ENCODE measurements at regions not wholly inside any gene's neighbourhood (a gene's known extent, or its start where the extent isn't known, plus 50 kb on each side); places are given as distances from the start of the nearest gene placed in this dataset.
A peak's percentile ranks its signal among the peaks of the same experiment; 100 is the strongest.

- TF ChIP-seq, protein P1, sequence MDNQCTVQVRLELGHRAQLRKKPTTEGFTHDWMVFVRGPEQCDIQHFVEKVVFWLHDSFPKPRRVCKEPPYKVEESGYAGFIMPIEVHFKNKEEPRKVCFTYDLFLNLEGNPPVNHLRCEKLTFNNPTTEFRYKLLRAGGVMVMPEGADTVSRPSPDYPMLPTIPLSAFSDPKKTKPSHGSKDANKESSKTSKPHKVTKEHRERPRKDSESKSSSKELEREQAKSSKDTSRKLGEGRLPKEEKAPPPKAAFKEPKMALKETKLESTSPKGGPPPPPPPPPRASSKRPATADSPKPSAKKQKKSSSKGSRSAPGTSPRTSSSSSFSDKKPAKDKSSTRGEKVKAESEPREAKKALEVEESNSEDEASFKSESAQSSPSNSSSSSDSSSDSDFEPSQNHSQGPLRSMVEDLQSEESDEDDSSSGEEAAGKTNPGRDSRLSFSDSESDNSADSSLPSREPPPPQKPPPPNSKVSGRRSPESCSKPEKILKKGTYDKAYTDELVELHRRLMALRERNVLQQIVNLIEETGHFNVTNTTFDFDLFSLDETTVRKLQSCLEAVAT (IDR thresholded peaks at IDR 0.05), result peak; percentile 80 to 92
- no peak for TF ChIP-seq HNRNPL (IDR thresholded peaks at IDR 0.05; ENCODE audit: low read depth, low read length)
- no peak for TF ChIP-seq XRCC3 (IDR thresholded peaks at IDR 0.05)
- TF ChIP-seq THAP7 (CRISPR knock-in tag; IDR thresholded peaks at IDR 0.05), result peak; percentile 87; the same call in 1 of the 2 replicates
- no peak for TF ChIP-seq PRMT5 (CRISPR knock-in tag; IDR thresholded peaks at IDR 0.05)
- TF ChIP-seq ZBTB12 (CRISPR knock-in tag; IDR thresholded peaks at IDR 0.05), result peak; percentile 83
- peak; percentile 82; the same call in 1 of the 2 replicates for TF ChIP-seq ZBTB26 (CRISPR knock-in tag; IDR thresholded peaks at IDR 0.05)
- peak; percentile 94 for TF ChIP-seq TEAD2 (tag; IDR thresholded peaks at IDR 0.05)
- TF ChIP-seq BCOR (IDR thresholded peaks at IDR 0.05), result no peak; the same call in none of the 2 replicates
- TF ChIP-seq CHD2 (IDR thresholded peaks at IDR 0.05; ENCODE audit: low read depth, low read length), result peak; percentile 69
- TF ChIP-seq PML (IDR thresholded peaks at IDR 0.05; ENCODE audit: low read length), result peak; percentile 66; the same call in 1 of the 2 replicates
- peak; percentile 46 for TF ChIP-seq CHD1 (IDR thresholded peaks at IDR 0.05; ENCODE audit: low read length)
- TF ChIP-seq ZNF263 (CRISPR knock-in tag; IDR thresholded peaks at IDR 0.05; ENCODE audit: borderline replicate concordance), result 0 out of 2 replicates have a peak, but pooled peaks have one; percentile 5
- TF ChIP-seq MXI1 (IDR thresholded peaks at IDR 0.05; ENCODE audit: low read depth, low read length), result peak; percentile 58; the same call in 1 of the 2 replicates
- peak; percentile 95 for TF ChIP-seq ELF4 (CRISPR knock-in tag; IDR thresholded peaks at IDR 0.05)
- TF ChIP-seq KDM5B (IDR thresholded peaks at IDR 0.05; ENCODE audit: insufficient replicate concordance, low read depth, low read length), result peak; percentile 74
- no peak for TF ChIP-seq ZNF282 (CRISPR knock-in tag; IDR thresholded peaks at IDR 0.05)
- TF ChIP-seq ZFPM2 (CRISPR knock-in tag; IDR thresholded peaks at IDR 0.05), result peak; percentile 94
- TF ChIP-seq TRIM25 (IDR thresholded peaks at IDR 0.05; ENCODE audit: borderline replicate concordance), result no peak
- TF ChIP-seq MAZ (CRISPR knock-in tag; conservative IDR thresholded peaks at IDR 0.05 in 1 of 2, IDR thresholded peaks at IDR 0.05 in 1 of 2), result peak; percentile 96 to 99
- peak in 1 of 2 experiments; percentile 75 for TF ChIP-seq E2F6 (IDR thresholded peaks at IDR 0.05; ENCODE audit: borderline replicate concordance in 1 of 2, extremely low read depth in 1 of 2, insufficient read depth in 1 of 2, insufficient read length in 1 of 2, low read depth in 1 of 2, low read length in 1 of 2, poor library complexity in 1 of 2, severe bottlenecking in 1 of 2)
These were observed 68.5 kb downstream of the MRPL14 start (continued) for GRCh38 chr6:44058617-44059358.

Measured in K562 (cell line).